Glomerular visceral epithelial cell (primary cell): ENCODE measurements at regions not wholly inside any gene's neighbourhood (a gene's known extent, or its start where the extent isn't known, plus 50 kb on each side); places are given as distances from the start of the nearest gene placed in this dataset.

Experiments
- DNase-seq: peaks from one replicate; pipeline ENCODE4 v3.0.0-alpha.2; 2016; ENCODE audit errors: extremely low spot score

GRCh38 chr4:178028481-178028880 is 586.2 kb upstream of the AGA start:
- DNase-seq = no peak

- DNase-seq = no peak
Observed at GRCh38 chr4:178037459-178038214, 595.4 kb upstream of the AGA start.

DNA sequence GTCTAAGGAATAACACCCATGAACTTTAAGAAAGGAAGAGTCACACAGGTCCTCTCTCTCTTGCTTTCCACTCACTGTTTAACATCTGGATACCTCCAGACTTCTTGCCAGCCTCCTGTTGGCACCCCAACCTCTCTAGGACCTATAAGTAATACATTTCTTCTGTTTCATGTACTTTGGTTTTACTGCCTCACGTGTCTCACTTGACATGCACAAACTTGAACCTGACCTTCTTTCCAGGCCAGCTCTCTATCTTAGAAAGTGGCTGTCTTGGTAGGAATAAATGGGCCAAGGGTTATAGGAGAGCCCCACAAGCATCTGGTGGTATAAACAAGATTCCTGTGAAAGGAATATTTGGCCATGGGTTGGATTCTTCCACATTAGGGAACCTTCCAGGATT is 614.8 kb upstream of the AGA start:
- no peak for DNase-seq

GRCh38 chr4:178063568-178063967 is 621.3 kb upstream of the AGA start:
- DNase-seq = no peak

- DNase-seq = no peak
Observed at GRCh38 chr4:178066338-178066941, 624.2 kb upstream of the AGA start.

DNA sequence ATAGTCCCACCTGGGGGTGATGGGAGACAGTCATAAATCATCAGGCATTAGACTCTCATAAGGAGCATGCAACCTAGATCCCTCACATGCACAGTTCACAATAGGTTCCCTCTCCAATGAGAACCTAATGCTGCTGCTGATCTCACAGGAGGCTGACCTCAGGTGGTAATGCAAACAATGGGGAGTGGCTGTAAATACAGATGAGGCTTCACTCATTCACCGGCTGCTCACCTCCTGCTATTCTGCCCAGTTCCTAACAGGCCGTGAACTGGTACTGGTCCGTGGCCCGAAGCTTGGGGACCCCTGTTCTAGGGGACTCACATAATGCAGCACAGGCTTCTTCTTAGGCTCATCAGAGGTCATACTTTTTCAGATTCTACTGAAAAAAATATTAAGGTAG is 625.9 kb upstream of the AGA start:
- no peak for DNase-seq

GRCh38 chr4:178070163-178070562 is 627.9 kb upstream of the AGA start:
- no peak for DNase-seq

DNA sequence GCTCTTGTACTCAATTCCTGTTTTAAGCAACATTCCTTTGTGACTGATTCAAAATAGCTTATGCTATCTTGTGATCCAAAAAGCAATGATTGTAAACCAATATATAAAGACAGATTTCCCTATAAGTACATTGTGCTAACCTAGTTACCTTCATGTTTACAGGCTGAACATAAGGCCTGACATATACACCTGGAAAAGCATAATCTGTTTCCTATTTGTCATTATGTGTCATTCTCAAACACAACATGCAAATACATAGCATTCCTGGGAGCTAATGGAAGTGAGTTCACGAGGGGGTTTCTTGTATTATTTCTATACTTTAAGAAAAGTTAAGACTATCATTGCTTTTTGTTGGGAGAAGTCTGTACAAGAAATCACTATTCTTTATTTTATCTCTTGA is 638.1 kb upstream of the AGA start:
- DNase-seq = no peak

DNA sequence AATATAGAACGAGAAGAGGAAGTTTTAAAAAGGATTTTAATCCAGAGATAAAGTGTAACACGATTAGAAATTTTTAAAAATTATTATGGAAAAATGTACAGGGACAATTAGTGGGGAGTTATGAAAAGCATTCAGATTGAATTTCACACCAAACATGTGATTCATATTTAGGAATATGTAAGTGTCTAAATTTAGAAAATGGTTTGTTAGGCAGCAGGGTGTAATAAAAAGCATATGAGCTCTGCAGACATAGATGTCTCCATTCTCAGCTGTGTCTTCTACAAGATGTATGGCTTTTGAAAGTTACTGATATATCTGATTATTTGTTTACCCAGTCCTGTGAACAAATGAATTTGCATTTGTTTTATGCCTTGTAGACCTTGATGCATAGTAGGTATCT is 638.9 kb upstream of the AGA start:
- DNase-seq = no peak

GRCh38 chr4:178081896-178082295 is 639.7 kb upstream of the AGA start:
- DNase-seq = no peak

DNA sequence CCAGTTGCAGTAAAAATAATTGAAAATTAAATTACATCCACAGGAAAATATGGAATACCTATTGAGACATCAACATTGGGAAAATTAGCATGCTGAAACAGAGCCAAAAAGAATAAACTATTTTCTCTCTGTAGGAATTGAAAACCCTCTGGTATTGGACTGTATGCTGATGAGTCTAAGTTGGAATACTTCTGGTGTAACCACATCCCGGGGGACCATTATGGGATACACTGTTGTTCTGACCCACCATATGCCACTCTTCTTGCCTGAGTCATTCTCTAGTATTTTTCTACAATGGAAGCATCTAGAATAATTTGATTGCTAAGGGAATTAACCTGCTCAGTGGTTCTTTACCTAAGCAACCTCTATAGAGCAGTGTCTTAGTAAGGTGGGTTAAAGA is 640.7 kb upstream of the AGA start:
- DNase-seq = no peak

DNA sequence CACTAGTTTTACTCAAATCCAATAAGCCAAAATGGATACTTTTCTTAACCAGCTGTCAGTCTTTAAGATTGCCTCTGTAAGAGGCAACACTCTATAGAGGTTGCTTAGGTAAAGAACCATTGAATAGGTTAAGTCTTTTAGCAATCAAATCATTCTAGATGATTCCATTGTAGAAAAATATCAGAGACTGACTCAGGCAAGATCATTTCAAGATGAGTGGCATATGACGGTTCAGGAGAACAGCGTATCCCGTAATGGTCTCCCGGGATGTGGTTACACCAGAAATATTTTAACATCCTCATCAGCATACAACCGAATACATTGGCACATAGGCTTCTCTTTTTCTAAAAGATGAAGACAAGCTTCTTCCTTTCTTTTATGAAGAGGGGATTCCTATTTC is 641.7 kb upstream of the AGA start:
- no peak for DNase-seq

DNA sequence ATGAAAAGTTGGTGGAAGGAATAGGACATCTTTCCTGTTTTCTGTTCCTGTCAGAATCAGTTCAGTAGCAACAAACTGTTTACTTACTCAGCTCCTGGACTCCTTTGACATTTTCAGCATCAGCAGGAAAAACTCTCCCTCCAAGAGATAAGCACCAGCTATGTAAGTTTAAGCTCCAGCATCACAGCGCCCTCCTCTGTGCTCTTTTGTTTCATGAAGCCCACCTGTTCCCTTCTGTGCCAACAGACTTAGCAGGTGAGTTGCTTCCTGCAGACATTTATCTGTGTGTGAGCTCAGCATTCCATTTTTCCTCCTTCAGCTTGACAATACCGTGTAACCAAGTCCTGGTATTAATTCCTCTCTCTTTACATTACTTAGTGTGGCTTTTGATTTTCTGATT is 644.1 kb upstream of the AGA start:
- no peak for DNase-seq

- DNase-seq = no peak
Observed at GRCh38 chr4:178090640-178091411, 648.6 kb upstream of the AGA start.

- no peak for DNase-seq
Observed at GRCh38 chr4:178102139-178102538, 659.9 kb upstream of the AGA start.

- DNase-seq = no peak
Observed at GRCh38 chr4:178105242-178105641, 663.0 kb upstream of the AGA start.

- DNase-seq = no peak
Observed at GRCh38 chr4:178136736-178137345, 694.6 kb upstream of the AGA start.

GRCh38 chr4:178137732-178138471 is 695.7 kb upstream of the AGA start:
- no peak for DNase-seq

DNA sequence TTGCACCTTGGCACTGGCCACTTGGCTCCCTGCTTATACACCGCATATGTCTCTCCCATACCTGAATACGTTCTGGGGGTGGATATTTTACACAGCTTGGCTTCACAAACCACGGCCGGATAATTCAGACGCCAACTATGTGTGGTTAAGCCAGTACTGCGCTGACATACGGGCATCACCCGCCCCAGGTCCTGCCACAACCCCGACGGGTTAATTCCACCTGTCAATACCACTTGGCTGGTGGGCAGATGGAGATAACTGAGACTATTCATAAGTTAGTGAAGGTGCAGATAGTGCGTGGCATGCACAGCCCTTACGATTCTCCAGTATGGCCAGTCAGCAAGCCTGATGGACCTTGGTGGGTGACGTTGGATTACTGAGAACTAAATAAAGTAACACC is 696.3 kb upstream of the AGA start:
- DNase-seq = no peak

DNA sequence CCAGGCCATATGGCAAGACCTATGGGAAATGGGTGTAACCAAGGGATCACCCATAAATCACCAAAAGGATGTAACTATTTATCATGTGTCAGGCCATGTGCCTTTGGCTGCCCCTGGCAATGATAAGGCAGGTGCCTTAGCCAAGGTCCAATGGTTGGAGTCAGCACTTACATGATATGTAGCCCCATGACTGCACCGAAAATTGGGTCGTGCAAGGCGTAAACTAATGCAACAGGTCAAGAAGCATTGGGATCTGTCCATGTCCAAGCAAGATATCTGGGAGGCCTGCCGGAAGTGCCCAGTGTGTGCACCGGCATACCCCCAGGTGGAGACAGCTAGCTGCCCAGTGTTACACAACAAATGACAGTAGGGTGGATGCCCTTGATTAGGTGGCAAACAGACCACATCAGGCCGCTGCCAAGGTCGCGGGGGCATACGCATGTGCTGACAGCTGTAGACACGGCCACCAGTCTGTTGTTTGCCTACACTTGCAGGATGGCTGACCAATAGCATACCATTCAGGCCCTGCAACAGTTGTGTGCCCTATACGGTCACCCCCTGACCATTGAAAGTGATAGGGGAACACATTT is 698.2 kb upstream of the AGA start:
- DNase-seq = no peak

DNA sequence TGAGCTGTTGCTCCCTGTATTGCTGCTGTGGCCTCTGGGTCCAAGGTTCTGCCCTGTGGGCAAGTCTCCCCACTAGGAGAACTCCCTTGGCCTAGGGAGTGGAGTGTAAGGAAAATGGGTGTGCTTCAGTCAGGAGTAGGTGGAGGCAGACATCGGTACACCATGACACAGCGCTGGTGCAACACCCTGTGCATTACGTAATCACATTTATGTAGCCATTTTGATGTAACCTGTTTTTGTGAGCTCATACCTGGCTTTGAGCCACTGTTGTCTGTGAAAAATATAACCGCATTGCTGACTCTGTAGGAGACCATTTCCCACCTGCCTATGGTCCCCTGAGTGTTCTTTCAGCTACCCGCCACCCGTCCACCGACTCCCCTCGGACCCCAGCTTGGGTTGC is 700.5 kb upstream of the AGA start:
- no peak for DNase-seq

DNA sequence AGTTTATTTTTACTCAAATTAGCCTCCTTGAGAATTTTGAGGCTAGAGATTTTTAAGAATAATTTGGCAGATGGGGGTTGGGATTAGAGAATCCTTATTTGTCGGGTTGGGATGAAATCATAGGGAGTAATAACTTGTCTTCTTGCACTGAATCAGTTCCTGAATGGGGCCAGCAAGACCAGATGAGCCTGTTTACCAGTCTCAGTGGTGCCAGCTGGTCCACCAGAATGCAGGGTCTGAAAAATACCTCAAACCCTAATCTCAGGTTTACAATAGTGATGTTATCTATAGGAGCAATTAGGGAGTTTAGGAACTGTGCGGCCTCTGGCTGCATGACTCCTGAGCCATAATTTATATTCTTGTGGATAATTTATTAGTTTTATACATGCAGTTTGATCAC is 705.9 kb upstream of the AGA start:
- no peak for DNase-seq
